ENCODE measurements at regions not wholly inside any gene's neighbourhood (a gene's known extent, or its start where the extent isn't known, plus 50 kb on each side); places are given as distances from the start of the nearest gene placed in this dataset.
"Not testable (repeated sequence)": the region's sequence is repeated elsewhere in the genome, so short reads cannot be mapped to it uniquely, and the experiment has no call there.

GRCh38 chr6:141482796-141483597, 649.7 kb upstream of the GJE1 start:
- DNase-seq: no peak

GRCh38 chr6:141475259-141475658, 657.5 kb upstream of the GJE1 start:
- no peak for DNase-seq

- no peak for DNase-seq
Measured at GRCh38 chr6:141472162-141472928, 660.4 kb upstream of the GJE1 start.

GRCh38 chr6:141470810-141471209, 661.9 kb upstream of the GJE1 start:
- no peak for DNase-seq

- no peak for DNase-seq
Measured at GRCh38 chr6:141467881-141468280, 664.8 kb upstream of the GJE1 start.

- DNase-seq: no peak
Measured at GRCh38 chr6:141467041-141467440, 665.7 kb upstream of the GJE1 start.

GRCh38 chr6:141464896-141465295, 667.8 kb upstream of the GJE1 start:
- DNase-seq: no peak

GRCh38 chr6:141464490-141464889, 668.2 kb upstream of the GJE1 start:
- no peak for DNase-seq

GRCh38 chr6:141463237-141463977, 669.3 kb upstream of the GJE1 start:
- no peak for DNase-seq

- DNase-seq: no peak
Measured at GRCh38 chr6:141460743-141461484, 671.8 kb upstream of the GJE1 start.

- DNase-seq: not testable (repeated sequence)
Measured at GRCh38 chr6:141460245-141460644, 672.5 kb upstream of the GJE1 start.

GRCh38 chr6:141457984-141458383, 674.7 kb upstream of the GJE1 start:
- not testable (repeated sequence) for DNase-seq

GRCh38 chr6:141452354-141452686, 680.4 kb upstream of the GJE1 start:
- DNase-seq: no peak

GRCh38 chr6:141451511-141452353, 681.0 kb upstream of the GJE1 start:
- no peak for DNase-seq

GRCh38 chr6:141451181-141451510, 681.6 kb upstream of the GJE1 start:
- DNase-seq: no peak

- no peak for DNase-seq
Measured at GRCh38 chr6:141445928-141446628, 686.6 kb upstream of the GJE1 start.

GRCh38 chr6:141443668-141444289, 688.9 kb upstream of the GJE1 start:
- DNase-seq: no peak

- DNase-seq: no peak
Measured at GRCh38 chr6:141443032-141443431, 689.7 kb upstream of the GJE1 start.

GRCh38 chr6:141439513-141439912, 693.2 kb upstream of the GJE1 start:
- DNase-seq: no peak

GRCh38 chr6:141437685-141438084, 695.0 kb upstream of the GJE1 start:
- DNase-seq: no peak

- no peak for DNase-seq
Measured at GRCh38 chr6:141437011-141437410, 695.7 kb upstream of the GJE1 start.
